DMS114 treated with DMSO at 0.1 percent for 48 hours (cell line): ENCODE measurements at regions not wholly inside any gene's neighbourhood (a gene's known extent, or its start where the extent isn't known, plus 50 kb on each side); places are given as distances from the start of the nearest gene placed in this dataset.

Experiments
- DNase-seq: peaks from one replicate; lab custom pipeline; 2025; ENCODE audit not compliant: unreplicated experiment; lab: John Stamatoyannopoulos, UW

- no peak for DNase-seq
Measured at GRCh38 chr1:187622545-187622944, 793.8 kb downstream of the PLA2G4A start.

GRCh38 chr1:187624812-187625545 is 796.2 kb downstream of the PLA2G4A start:
- no peak for DNase-seq

GRCh38 chr1:187626056-187626455 is 797.3 kb downstream of the PLA2G4A start:
- DNase-seq, result no peak

GRCh38 chr1:187627516-187627915 is 798.8 kb downstream of the PLA2G4A start:
- DNase-seq, result no peak

GRCh38 chr1:187629075-187629474 is 800.3 kb downstream of the PLA2G4A start:
- DNase-seq, result no peak

GRCh38 chr1:187630653-187631380 is 802.1 kb downstream of the PLA2G4A start:
- no peak for DNase-seq

- no peak for DNase-seq
Measured at GRCh38 chr1:187631381-187631675, 802.6 kb downstream of the PLA2G4A start.

- no peak for DNase-seq
Measured at GRCh38 chr1:187631984-187632383, 803.2 kb downstream of the PLA2G4A start.

GRCh38 chr1:187634940-187635339 is 806.2 kb downstream of the PLA2G4A start:
- DNase-seq, result no peak

GRCh38 chr1:187638733-187639434 is 810.1 kb downstream of the PLA2G4A start:
- no peak for DNase-seq

- no peak for DNase-seq
Measured at GRCh38 chr1:187641015-187641414, 812.3 kb downstream of the PLA2G4A start.

GRCh38 chr1:187641463-187641862 is 812.7 kb downstream of the PLA2G4A start:
- no peak for DNase-seq

- DNase-seq, result no peak
Measured at GRCh38 chr1:187641907-187642306, 813.2 kb downstream of the PLA2G4A start.

GRCh38 chr1:187645651-187646050 is 816.9 kb downstream of the PLA2G4A start:
- no peak for DNase-seq

- DNase-seq, result no peak
Measured at GRCh38 chr1:187646536-187647107, 817.9 kb downstream of the PLA2G4A start.

GRCh38 chr1:187648091-187648490 is 819.3 kb downstream of the PLA2G4A start:
- DNase-seq, result no peak

- DNase-seq, result no peak
Measured at GRCh38 chr1:187654635-187655034, 825.9 kb downstream of the PLA2G4A start.

- no peak for DNase-seq
Measured at GRCh38 chr1:187655104-187655503, 826.4 kb downstream of the PLA2G4A start.

GRCh38 chr1:187665483-187665882 is 836.7 kb downstream of the PLA2G4A start:
- no peak for DNase-seq

- DNase-seq, result no peak
Measured at GRCh38 chr1:187680823-187681222, 852.1 kb downstream of the PLA2G4A start.

GRCh38 chr1:187682112-187682511 is 853.4 kb downstream of the PLA2G4A start:
- DNase-seq, result no peak

GRCh38 chr1:187685333-187685732 is 856.6 kb downstream of the PLA2G4A start:
- DNase-seq, result no peak
